H7 (cell line): ENCODE measurements at regions not wholly inside any gene's neighbourhood (a gene's known extent, or its start where the extent isn't known, plus 50 kb on each side); places are given as distances from the start of the nearest gene placed in this dataset.
"Not testable (repeated sequence)": the region's sequence is repeated elsewhere in the genome, so short reads cannot be mapped to it uniquely, and the experiment has no call there.

ENCODE experiments used
- DNase-seq: peaks from one replicate; pipeline ENCODE4 v3.0.0; 2012
- H3K27me3 ChIP-seq: 2 replicates; pipeline ENCODE4 v1.6.0; 2011; ENCODE audit warnings: mild to moderate bottlenecking, low read length; ENCODE audit not compliant: control insufficient read depth, insufficient read depth
- H3K36me3 ChIP-seq: replicated peaks from 2 replicates; pipeline ENCODE4 v1.5.1; 2011; ENCODE audit warnings: low read length; ENCODE audit not compliant: control insufficient read depth, insufficient read depth
- H3K4me3 ChIP-seq: 2 replicates; pipeline ENCODE4 v1.5.1; 2011; ENCODE audit warnings: low read depth, mild to moderate bottlenecking, control low read depth, low read length, moderate library complexity; ENCODE audit not compliant: insufficient read depth

DNA sequence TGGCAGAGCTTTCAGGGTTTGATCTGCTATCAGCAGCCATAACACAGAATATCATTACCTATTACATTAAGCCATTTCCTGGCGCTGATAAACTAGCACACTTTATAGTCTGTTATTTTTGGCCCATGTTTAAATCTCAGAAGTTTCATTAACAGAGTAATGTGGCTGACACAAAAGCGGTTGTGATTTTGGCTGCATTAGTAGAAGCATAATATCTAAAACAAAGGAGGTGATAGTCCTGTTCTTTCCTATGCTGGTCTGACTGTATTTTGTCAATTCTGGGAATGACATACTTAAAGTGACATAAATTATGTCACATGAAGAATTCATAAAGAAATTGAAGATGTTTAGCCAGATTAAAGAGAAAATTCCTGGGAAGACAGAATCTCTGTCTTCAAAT is 151.3 kb upstream of the KCND3 start:
- no peaks in the 10 kb centered on the region; the same call in 1 of the 2 replicates for H3K27me3 ChIP-seq
- DNase-seq, result no peak

DNA sequence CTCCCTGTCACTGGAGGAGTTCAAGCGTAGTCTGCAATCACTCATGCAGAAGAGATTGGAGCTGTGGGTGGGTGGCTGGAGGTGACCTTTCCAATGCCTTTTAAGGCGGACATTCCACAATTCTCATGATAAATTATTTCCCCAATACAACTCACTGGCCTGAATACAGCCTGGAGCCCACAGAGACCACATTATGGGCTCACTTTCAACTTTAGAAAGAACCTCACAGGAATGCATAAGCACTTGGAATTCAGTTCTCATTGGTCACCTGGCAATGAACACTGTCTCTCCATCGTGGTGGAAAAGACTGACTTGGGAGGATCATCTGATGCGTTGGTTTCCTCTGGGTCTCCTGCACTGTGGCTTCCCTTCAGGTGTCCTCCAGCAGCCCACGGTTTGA is 151.8 kb upstream of the KCND3 start:
- DNase-seq, result no peak
- H3K36me3 ChIP-seq, result no peaks in the 10 kb centered on the region
- no peak overlapping the region for H3K4me3 ChIP-seq
- no peaks in the 10 kb centered on the region; the same call in 1 of the 2 replicates for H3K27me3 ChIP-seq

More for the DNA sequence above, 151.3 kb upstream of the KCND3 start:
- Histone ChIP-seq H3K36me3 (no peaks in the 10 kb centered on the region), H3K4me3 (no peak overlapping the region)

DNA sequence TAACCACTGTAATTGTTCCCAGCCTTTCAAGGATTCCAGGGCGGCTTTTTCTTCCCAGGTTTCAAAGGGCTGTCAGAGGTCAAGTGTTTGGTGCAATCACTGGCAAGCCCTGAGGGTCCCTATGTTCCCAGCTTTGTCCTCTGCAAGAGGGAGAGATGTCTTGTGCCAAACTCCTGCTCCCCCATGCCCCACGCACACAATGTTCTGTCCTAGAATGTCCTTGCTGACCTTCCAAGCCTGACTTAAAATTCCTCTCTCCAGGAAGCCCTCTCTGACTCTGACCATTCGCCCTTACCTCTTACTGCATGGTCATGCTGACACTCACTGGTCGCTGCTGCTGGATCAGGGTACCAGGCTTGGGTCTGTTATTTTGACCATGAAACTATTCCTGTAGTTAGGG is 152.5 kb upstream of the KCND3 start:
- H3K36me3 ChIP-seq, result no peaks in the 10 kb centered on the region
- no peak for DNase-seq
- no peak overlapping the region for H3K4me3 ChIP-seq
- no peaks in the 10 kb centered on the region; the same call in 1 of the 2 replicates for H3K27me3 ChIP-seq

DNA sequence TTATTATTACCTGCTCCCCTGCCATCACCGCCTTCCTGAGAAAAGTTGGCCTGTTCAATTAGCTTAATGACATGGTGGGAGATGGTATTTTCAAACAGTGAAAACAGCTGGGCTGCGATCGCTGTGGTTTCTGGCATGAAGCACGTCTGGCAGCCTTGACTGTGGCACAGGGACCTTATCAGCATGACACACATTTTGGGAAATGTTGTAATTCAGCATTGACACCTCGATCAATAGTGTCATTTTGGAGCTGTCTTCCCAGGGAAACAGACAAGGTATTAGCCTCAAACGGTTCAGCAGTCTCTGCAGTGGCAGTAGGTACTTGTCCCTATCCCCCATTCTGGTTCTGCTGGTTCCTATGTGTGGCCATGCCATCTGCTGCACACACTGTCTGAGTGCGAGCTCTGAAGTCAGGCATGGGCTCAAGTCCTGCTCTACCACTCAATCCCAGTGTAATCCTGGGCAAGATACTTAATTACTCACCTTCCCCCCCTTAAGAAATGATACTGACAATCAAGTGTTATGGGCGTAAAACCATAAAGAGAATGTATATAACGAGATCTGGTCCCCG is 154.5 kb upstream of the KCND3 start:
- Histone ChIP-seq H3K36me3 (no peaks in the 10 kb centered on the region), H3K4me3 (no peak overlapping the region), H3K27me3 (no peaks in the 10 kb centered on the region; the same call in 1 of the 2 replicates)
- DNase-seq, result no peak

DNA sequence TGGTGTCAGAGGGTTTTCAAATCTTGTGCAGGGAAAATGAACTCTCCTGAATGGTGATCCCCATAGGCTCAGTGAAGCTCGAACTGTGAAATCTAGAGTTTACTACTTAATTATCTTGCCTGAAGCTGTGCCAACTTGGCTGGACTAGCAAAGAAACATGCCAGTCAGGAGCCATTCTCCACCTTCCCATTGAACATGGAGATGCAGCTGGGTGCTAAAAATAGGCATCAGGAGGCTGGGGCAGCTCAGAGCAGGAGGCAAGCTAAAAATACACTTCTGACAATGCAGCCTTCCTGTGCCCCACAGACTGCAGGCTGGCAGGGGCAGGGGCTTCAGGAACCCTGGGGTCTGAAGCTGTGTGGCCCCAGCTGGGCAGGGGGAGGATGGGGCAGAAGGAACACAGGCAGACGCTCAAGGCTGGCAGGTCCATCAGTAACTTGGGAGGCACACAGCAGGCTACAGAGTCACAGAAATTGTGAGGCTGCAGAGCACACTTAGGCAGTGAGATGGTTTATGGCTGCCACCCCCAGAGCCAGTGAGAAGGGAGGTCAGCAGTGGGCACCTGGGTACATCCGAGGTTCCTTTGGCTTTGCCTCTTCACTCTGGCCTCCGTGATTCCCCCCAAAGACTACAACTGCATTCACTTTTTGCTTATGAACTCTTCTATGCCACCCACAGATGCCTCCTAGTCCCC is 155.4 kb upstream of the KCND3 start:
- H3K36me3 ChIP-seq, result no peaks in the 10 kb centered on the region
- H3K27me3 ChIP-seq, result no peaks in the 10 kb centered on the region; the same call in 1 of the 2 replicates
- no peak for DNase-seq
- no peak overlapping the region for H3K4me3 ChIP-seq

DNA sequence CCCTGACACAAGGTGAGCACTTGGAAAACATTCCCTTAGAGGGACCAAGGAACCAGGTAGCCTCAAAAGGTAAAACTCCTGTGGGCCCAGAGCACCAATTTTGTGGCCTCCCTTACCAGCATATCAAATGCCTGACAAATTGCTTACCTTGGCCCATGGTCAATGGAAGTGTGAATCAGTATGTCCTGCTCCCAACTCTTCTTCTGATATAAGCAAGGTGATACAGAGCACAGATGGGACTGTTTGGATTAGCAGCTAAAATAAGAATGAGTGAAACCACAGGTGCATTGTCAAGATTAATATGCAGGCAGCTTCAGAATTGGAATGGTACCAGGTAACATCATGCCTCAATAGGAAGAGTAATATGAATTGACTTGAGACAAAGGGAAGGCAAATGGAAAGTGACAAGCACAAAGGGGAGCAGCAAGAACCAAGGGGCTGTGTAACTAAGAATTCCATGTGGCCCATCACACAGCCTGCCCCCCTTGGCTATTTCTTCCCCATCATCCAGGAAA is 156.8 kb upstream of the KCND3 start:
- H3K4me3 ChIP-seq, result no peak overlapping the region
- no peaks in the 10 kb centered on the region; the same call in 1 of the 2 replicates for H3K27me3 ChIP-seq
- no peak for DNase-seq
- H3K36me3 ChIP-seq, result no peaks in the 10 kb centered on the region

DNA sequence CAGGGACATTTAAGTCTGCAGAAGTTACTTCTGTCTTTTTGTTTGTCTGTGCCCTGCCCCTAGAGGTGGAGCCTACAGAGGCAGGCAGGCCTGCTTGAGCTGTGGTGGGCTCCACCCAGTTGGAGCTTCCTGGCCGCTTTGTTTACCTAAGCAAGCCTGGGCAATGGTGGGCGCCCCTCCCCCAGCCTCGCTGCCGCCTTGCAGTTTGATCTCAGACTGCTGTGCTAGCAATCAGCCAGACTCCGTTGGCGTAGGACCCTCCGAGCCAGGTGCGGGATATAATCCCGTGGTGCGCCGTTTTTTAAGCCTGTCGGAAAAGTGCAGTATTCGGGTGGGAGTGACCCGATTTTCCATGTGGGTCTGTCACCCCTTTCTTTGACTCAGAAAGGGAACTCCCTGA is 170.7 kb upstream of the KCND3 start:
- H3K4me3 ChIP-seq, H3K27me3 ChIP-seq, DNase-seq, H3K36me3 ChIP-seq: not testable (repeated sequence)

DNA sequence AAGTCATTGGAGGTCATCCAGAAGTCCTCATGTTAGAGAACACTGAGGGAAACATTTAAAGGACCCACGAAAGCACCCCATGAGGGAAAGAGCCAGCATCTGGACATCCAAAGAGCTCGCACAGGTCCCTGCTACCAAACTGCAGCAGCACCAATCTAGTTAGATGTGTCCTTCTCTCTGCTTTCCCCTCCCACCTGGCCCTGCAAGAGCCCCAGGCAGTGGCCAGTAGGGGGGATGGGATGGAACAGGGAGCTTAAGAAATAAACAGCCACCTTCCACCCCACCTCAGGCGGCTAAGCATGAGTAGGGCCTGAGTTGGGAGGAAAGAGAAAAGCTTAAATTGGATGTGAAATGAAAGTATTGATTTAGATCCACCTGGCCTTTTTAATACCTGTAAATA is 175.9 kb upstream of the KCND3 start:
- no peak for DNase-seq
- Histone ChIP-seq H3K36me3 (no peaks in the 10 kb centered on the region), H3K27me3 (no peaks in the 10 kb centered on the region; the same call in 1 of the 2 replicates), H3K4me3 (no peak overlapping the region)

DNA sequence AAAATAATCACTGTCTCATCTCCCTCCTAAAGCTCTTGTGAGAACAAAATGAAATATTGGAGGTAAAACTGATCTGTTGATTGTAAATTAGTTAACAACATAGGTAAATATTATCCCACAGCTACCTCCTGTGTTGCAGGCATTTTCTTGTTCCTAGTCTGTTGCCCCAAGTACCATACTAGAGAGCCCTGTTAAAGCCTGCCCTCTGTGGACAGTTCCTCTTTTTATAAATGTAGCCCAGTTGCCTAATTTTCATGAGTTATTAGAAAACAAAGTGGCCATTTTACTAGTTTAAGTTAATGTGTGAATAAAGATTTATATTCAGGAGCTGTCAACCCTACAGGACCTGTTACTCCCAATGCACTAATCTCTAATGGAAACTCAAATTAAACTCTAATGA is 180.0 kb upstream of the KCND3 start:
- Histone ChIP-seq H3K36me3 (no peaks in the 10 kb centered on the region), H3K27me3 (no peaks in the 10 kb centered on the region; the same call in 1 of the 2 replicates), H3K4me3 (no peak overlapping the region)
- no peak for DNase-seq

DNA sequence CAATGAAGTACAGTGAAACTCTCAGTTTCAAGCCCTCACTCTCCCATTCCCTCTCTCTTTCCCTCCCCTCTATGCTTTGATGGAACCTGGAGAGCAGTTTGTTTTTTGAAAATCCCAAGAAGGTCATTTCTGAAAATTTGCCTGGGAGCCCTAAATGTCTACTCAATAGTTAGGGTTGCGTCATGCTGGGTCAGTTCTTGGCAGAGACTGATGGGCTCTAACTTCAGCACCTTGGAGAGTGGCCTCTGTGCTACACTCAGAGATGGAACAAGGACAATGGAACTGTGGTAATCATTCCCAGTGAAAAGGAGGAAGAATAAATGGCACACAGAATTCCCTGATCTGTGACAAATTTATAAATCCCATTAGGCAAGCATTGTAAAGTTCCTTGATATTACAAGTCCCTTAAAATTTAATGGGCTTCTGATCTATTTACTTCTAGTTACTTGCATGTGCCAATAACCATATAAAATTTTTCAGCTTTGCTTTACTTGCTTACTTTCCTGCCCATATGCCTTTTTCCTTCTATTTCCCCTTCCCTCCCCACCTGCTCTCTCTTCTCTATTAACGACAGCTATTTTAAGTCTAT is 182.9 kb upstream of the KCND3 start:
- Histone ChIP-seq H3K27me3 (no peaks in the 10 kb centered on the region; the same call in 1 of the 2 replicates), H3K4me3 (no peak overlapping the region), H3K36me3 (no peaks in the 10 kb centered on the region)
- peak; percentile 47 for DNase-seq

DNA sequence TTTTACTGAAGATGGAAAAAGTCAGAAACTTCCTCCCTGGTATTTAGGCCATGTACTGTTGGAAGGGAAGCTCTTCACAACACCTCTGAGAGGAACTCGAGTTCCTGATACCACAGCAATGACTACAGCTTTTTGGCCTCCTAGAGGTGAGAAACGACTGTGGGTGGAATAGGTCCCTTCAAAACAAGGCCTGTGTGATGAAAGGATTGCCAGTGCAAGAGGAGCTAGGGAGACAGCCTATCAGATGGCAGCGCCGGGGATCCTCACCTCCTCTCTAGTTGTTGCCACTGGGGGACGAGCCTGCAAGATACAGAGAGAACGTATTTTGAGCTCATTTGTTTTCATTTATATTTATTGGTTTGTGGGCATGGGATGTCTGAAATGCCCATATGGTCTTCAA is 187.8 kb upstream of the KCND3 start:
- Histone ChIP-seq H3K4me3 (no peak overlapping the region), H3K27me3 (no peaks in the 10 kb centered on the region; the same call in 1 of the 2 replicates), H3K36me3 (no peaks in the 10 kb centered on the region)
- no peak for DNase-seq

DNA sequence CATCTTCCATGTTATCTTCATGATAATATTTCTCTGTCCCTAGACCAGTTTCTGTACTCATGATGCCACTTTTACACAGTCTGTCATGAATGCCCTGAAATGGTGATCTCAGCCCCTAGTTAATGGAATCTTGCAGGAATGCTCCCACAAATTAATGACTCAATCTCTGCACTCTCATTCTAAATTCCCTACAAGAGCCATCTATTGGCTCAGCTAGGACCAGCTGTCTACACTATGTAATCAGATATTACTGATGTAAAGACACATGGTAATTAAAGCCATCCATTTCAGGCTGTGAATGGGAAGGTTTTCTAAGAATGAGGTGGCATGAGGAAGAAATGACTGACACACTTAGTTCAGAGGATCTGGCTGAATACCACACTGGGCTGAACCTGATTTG is 199.1 kb upstream of the KCND3 start:
- no peak for DNase-seq
- H3K4me3 ChIP-seq, result no peak overlapping the region
- no peaks in the 10 kb centered on the region for H3K36me3 ChIP-seq
- H3K27me3 ChIP-seq, result no peaks in the 10 kb centered on the region

DNA sequence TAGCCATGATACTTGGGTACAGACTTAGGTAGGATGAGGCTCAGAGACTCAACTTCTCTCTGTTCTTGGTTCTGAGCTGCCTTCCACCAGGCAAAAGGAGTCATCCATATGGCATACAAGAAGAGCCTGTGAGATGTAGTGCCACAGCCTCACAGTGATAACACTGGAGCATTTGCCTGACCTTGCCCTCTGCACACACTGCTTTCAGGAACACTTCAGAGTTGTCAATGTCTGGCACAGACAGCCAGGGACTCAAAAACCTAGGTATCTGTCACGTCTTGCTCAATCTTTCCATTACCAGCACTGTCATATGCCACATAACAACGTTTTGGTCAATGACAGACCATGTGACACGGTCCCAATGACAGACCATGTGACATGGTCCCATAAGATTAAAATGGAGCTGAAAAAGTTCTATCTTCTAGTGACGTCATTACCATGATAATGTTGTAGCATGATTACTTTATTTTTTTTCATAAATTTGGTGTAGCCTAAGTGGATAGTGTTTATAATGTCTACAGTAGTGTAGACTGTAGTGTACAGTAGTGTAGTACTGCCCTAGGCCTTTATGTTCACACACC is 199.9 kb upstream of the CTTNBP2NL start:
- no peak for DNase-seq
- Histone ChIP-seq H3K4me3 (no peak overlapping the region), H3K36me3 (no peaks in the 10 kb centered on the region), H3K27me3 (no peaks in the 10 kb centered on the region)

DNA sequence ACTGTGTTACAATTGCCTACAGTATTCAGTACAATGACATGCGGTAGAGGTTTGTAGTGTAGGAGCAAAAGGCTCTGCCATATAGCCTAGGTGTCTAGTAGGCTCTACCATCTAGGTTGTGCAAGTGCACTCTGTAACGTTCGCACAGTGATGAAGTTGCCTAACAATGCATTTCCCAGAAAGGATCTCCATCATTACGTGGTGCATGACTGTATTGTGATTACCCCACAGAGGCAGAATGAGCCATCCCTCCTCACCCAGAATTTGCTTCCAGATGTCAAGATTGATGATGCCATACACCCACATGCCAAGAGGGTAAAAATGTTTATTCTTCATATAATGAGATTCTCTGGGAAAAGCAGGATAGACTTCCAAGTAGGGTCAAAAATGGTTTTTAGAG is 199.3 kb upstream of the CTTNBP2NL start:
- no peaks in the 10 kb centered on the region for H3K36me3 ChIP-seq
- H3K4me3 ChIP-seq, result no peak overlapping the region
- no peak for DNase-seq
- no peaks in the 10 kb centered on the region for H3K27me3 ChIP-seq

DNA sequence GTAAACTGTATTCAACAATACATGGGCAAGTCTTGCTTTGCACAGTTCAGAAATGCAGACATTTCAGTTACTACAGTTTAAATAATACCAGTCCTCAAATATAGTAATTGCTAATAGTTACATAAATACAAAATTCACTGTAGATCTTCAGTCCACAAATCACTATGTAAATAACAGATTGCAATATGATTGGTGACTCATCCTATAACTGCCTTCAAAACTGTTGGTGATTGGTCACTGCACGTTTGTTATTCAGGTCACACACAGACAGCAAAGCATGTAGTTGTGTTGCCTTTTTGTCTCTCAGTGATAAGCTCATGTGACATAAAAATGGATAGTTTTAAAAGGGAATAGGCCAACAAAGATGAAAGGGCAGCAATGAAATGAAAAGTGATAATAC is 186.5 kb upstream of the CTTNBP2NL start:
- no peak for DNase-seq
- H3K36me3 ChIP-seq, result no peaks in the 10 kb centered on the region
- H3K27me3 ChIP-seq, result no peaks in the 10 kb centered on the region
- no peak overlapping the region for H3K4me3 ChIP-seq
